Endothelial cell of umbilical vein (primary cell): ENCODE measurements at regions not wholly inside any gene's neighbourhood (a gene's known extent, or its start where the extent isn't known, plus 50 kb on each side); places are given as distances from the start of the nearest gene placed in this dataset.

Experiments used
- BruUV-seq: library from RNA; stranded (reverse); fragments of 400-500 nt; replicated peaks from 2 replicates; lab custom pipeline; 2021; lab: Mats Ljungman, UMichigan
- CTCF ChIA-PET: fragments of 300-600, 350-600 bp; sonication (Branson Sonifier 250); formaldehyde crosslinking; loops from one replicate; lab custom pipeline; 2021; ENCODE audit warnings: antibody characterized with exemption, inconsistent platforms; lab: Charles Lee
- POLR2A ChIA-PET: fragments of 300-600, 350-600 bp; sonication (Branson Sonifier 250); formaldehyde crosslinking; loops from one replicate; lab custom pipeline; 2021; ENCODE audit warnings: antibody characterized with exemption, inconsistent platforms; lab: Charles Lee
- DNase-seq: peaks from one replicate; pipeline ENCODE4 v3.0.0-alpha.2; 2011; ENCODE audit warnings: low read depth, low spot score
- FAIRE-seq: peaks from 2 replicates; lab custom pipeline; 2011; peaks lifted over from hg19 to GRCh38; lab: Jason Lieb, UNC
- H2AFZ ChIP-seq: 2 replicates; pipeline ENCODE4 v1.6.0; 2012; ENCODE audit warnings: low read depth, low read length, control low read depth, inconsistent platforms
- H3K27ac ChIP-seq: 2 replicates; pipeline ENCODE4 v1.5.1; 2011; ENCODE audit warnings: low read depth, mild to moderate bottlenecking, control low read depth, low read length, moderate library complexity; ENCODE audit not compliant: insufficient read depth
- H3K27me3 ChIP-seq, 2 experiments: 2 replicates each; pipeline versions ENCODE4 v1.6.0 to v1.6.1; 2011; ENCODE audit warnings: low read length in 2 of 2, mixed read lengths in 1 of 2; ENCODE audit not compliant: control insufficient read depth in 2 of 2, insufficient read depth in 2 of 2
- H3K36me3 ChIP-seq, 2 experiments: 2 replicates in 1 of 2; 3 replicates in 1 of 2; pipeline ENCODE4 v1.5.1; 2011; ENCODE audit warnings: low read length in 2 of 2, mild to moderate bottlenecking in 1 of 2, moderate library complexity in 1 of 2; ENCODE audit not compliant: control insufficient read depth in 2 of 2, insufficient read depth in 2 of 2; ENCODE audit errors: extremely low read depth in 1 of 2
- H3K4me1 ChIP-seq: 3 replicates; pipeline ENCODE4 v1.5.1; 2011; ENCODE audit warnings: mild to moderate bottlenecking, low read length; ENCODE audit not compliant: control insufficient read depth, insufficient read depth; ENCODE audit errors: extremely low read depth
- H3K4me2 ChIP-seq: 2 replicates; pipeline ENCODE4 v1.6.1; 2011; ENCODE audit warnings: low read length, control low read depth, mixed read lengths; ENCODE audit not compliant: insufficient read depth
- H3K4me3 ChIP-seq, 3 experiments: fragments of 200-600 bp in 1 of 3; sonication (generic), shearing (Covaris generic) in 1 of 3; replicated peaks in 1 of 3; 2 replicates each; pipeline ENCODE4 v1.5.1; 2011 to 2016; ENCODE audit warnings: control low read depth in 3 of 3, low read length in 3 of 3, mild to moderate bottlenecking in 2 of 3, inconsistent platforms in 1 of 3, low read depth in 1 of 3, moderate library complexity in 1 of 3; ENCODE audit not compliant: insufficient read depth in 1 of 3
- H3K79me2 ChIP-seq: 2 replicates; pipeline ENCODE4 v1.6.0; 2012; ENCODE audit warnings: low read length, inconsistent platforms; ENCODE audit not compliant: control insufficient read depth, insufficient read depth
- H3K9ac ChIP-seq: replicated peaks from 2 replicates; pipeline ENCODE3; 2011; ENCODE audit warnings: low read length, control low read depth; ENCODE audit not compliant: insufficient read depth; ENCODE audit errors: extremely low read depth
- H3K9me1 ChIP-seq: replicated peaks from 3 replicates; pipeline ENCODE4 v1.6.0; 2011; ENCODE audit warnings: mild to moderate bottlenecking, low read length; ENCODE audit not compliant: control insufficient read depth, insufficient read depth; ENCODE audit errors: extremely low read depth
- H3K9me3 ChIP-seq: replicated peaks from 2 replicates; pipeline ENCODE4 v1.5.1; 2012; ENCODE audit warnings: low read length, inconsistent platforms; ENCODE audit not compliant: control insufficient read depth, insufficient read depth
- H4K20me1 ChIP-seq: replicated peaks from 2 replicates; pipeline ENCODE3; 2011; ENCODE audit warnings: mild to moderate bottlenecking, low read length; ENCODE audit not compliant: control insufficient read depth, insufficient read depth; ENCODE audit errors: extremely low read depth
- EZH2 ChIP-seq: IDR thresholded peaks from 2 replicates; pipeline ENCODE4 v1.6.1; 2012; ENCODE audit warnings: borderline replicate concordance, low read depth, mild to moderate bottlenecking, moderate library complexity, low read length, inconsistent platforms; ENCODE audit not compliant: severe bottlenecking
- FOS ChIP-seq: IDR thresholded peaks from 2 replicates; pipeline ENCODE4 v1.6.1; 2011; ENCODE audit warnings: mild to moderate bottlenecking, low read length, moderate library complexity, borderline replicate concordance; ENCODE audit not compliant: insufficient read depth
- GATA2 ChIP-seq: IDR thresholded peaks from 2 replicates; pipeline ENCODE4 v1.7.0; 2011; ENCODE audit warnings: low read depth, mild to moderate bottlenecking, moderate library complexity, mixed read lengths, low read length; ENCODE audit not compliant: insufficient read length, insufficient read depth
- JUN ChIP-seq: IDR thresholded peaks from 2 replicates; pipeline ENCODE4 v1.6.1; 2011; ENCODE audit warnings: borderline replicate concordance, low read depth; ENCODE audit not compliant: insufficient read length, insufficient read depth
- MYC ChIP-seq: IDR thresholded peaks from one replicate; pipeline ENCODE4 v1.6.1; 2011; ENCODE audit warnings: mild to moderate bottlenecking, low read depth, low read length
- POLR2A ChIP-seq: IDR thresholded peaks from 2 replicates; pipeline ENCODE4 v1.6.1; 2012; ENCODE audit warnings: low read depth, mild to moderate bottlenecking, control low read depth, low read length
- POLR2AphosphoS5 ChIP-seq: IDR thresholded peaks from 2 replicates; pipeline ENCODE4 v1.6.1; 2012; ENCODE audit warnings: low read depth, mild to moderate bottlenecking, control low read depth, low read length, moderate library complexity; ENCODE audit not compliant: insufficient read depth
- dilution Hi-C: fragments of 300-500 bp; cut with MboI; formaldehyde crosslinking; loops from one replicate; pipeline ENCODE4 v1.15.0; 2019; ENCODE audit warnings: low sequenced_read_pairs; ENCODE audit not compliant: extremely low pct_ligation_motif_present
- intact Hi-C: fragments of 100-400 bp; cut with micrococcal nuclease; formaldehyde crosslinking; loops from one replicate; pipeline ENCODE4 v1.10.0; 2022
- TF ChIP-seq, protein P1 (sequence below): IDR thresholded peaks from 2 replicates; pipeline ENCODE4 v1.6.1; 2011; ENCODE audit not compliant: insufficient read depth, insufficient read length
- TF ChIP-seq, protein P2 (sequence below), 2 donors: IDR thresholded peaks; 1 replicate in 1 of 2; 2 replicates in 1 of 2; pipeline ENCODE4 v1.5.1; 2011; ENCODE audit warnings: low read length in 2 of 2, mild to moderate bottlenecking in 2 of 2, moderate library complexity in 2 of 2, control low read depth in 1 of 2, inconsistent platforms in 1 of 2, low read depth in 1 of 2; ENCODE audit not compliant: insufficient read depth in 1 of 2; ENCODE audit errors: extremely low read depth in 1 of 2

DNA sequence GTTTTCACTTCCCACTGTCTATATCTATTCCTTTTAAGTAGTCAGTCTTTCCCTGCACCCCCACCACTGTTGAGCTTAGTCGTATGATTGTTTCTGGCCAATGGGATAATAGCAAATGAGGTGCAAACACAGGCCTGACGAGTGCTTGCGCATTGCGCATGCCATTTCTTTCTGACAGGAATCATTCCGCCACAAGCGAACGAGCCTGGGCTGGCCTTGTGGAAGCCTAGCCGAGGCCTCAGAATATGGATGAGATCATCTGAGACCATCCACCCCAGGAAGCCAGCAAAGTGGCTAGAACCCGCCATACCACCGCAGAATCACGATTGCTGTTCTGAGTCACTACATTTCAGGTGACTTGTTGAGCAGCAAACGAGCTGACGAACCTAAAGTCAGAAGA lies 52.2 kb upstream of the PRL start:
- TF ChIP-seq GATA2 (no peak), FOS (no peak), EZH2 (no peak), JUN (no peak), POLR2AphosphoS5 (no peak), MYC (no peak), POLR2A (no peak)
- TF ChIP-seq, protein P1, sequence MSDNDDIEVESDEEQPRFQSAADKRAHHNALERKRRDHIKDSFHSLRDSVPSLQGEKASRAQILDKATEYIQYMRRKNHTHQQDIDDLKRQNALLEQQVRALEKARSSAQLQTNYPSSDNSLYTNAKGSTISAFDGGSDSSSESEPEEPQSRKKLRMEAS = no peak
- TF ChIP-seq, protein P2, sequence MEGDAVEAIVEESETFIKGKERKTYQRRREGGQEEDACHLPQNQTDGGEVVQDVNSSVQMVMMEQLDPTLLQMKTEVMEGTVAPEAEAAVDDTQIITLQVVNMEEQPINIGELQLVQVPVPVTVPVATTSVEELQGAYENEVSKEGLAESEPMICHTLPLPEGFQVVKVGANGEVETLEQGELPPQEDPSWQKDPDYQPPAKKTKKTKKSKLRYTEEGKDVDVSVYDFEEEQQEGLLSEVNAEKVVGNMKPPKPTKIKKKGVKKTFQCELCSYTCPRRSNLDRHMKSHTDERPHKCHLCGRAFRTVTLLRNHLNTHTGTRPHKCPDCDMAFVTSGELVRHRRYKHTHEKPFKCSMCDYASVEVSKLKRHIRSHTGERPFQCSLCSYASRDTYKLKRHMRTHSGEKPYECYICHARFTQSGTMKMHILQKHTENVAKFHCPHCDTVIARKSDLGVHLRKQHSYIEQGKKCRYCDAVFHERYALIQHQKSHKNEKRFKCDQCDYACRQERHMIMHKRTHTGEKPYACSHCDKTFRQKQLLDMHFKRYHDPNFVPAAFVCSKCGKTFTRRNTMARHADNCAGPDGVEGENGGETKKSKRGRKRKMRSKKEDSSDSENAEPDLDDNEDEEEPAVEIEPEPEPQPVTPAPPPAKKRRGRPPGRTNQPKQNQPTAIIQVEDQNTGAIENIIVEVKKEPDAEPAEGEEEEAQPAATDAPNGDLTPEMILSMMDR (IDR thresholded peaks at IDR 0.05; ENCODE audit: extremely low read depth in 1 of 2, insufficient read depth in 1 of 2, low read depth in 1 of 2, low read length in 2 of 2) = no peak
- Histone ChIP-seq H3K9me3 (no peaks in the 10 kb centered on the region), H3K27ac (no peak overlapping the region), H4K20me1 (no peaks in the 10 kb centered on the region), H3K9me1 (no peaks in the 10 kb centered on the region), H3K9ac (no peak overlapping the region), H3K27me3 (no peaks in the 10 kb centered on the region), H3K36me3 (no peaks in the 10 kb centered on the region), H3K4me1 (peaks cover 4% of the 10 kb centered on the region), H3K79me2 (no peaks in the 10 kb centered on the region), H3K4me3 (no peak overlapping the region), H2AFZ (no peak overlapping the region), H3K4me2 (no peak overlapping the region)
- dilution Hi-C loops = no loop called here
- CTCF ChIA-PET = interaction anchor here (1.4 kb wide), 1 partner anchor 11 kb away, joined by 3 read pairs; no protein-coding TSS in a partner anchor
- POLR2A ChIA-PET = no interaction called here
- DNase-seq = no peak
- intact Hi-C loops = no loop called here
- FAIRE-seq = no peak
- no TSS peak for BruUV-seq
